ENCODE measurements at regions not wholly inside any gene's neighbourhood (a gene's known extent, or its start where the extent isn't known, plus 50 kb on each side); places are given as distances from the start of the nearest gene placed in this dataset.

DNA sequence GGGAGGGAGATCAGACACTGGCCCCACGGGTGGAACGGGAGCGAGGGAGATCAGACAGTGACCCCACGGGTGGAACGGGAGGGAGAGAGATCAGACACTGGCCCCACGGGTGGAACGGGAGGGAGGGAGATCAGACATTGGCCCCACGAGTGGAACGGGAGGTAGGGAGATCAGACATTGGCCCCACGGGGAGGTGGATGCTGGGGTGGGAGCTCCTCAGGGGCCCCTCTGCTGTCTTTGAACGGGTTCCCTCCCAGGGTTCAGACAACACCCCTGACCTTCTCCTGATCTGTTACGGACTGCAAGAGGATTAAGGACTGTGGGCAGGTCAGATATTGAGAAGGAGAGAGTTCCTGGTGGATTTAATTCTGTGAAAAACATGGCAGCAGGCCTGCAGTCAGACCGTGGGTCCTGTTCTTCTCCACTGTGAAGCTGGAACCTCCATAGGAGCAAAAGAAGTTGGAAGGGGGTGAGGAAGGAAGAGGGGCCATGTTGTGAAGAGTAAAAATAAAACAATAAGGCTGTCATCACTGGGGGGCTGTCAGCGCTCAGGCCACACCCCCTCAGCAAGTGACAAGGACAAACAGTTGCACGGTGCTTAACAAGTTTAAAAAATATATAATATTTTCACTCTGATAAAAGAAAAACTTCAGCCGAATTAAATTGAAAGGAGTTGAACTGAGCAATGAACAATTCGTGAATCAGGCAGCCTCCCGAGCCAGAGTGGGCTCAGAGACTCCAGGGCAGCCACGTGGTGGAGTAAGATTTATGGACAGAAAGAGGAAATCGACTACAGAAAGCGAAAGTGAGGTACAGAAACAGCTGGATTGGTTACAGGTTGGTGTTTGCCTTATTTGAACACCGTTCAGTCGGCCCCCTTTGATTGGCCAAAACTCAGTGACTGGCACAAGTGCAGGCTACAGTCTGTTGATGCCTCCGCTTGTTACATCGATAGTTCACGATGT, 348.7 kb upstream of the TNRC6C start:
- Histone ChIP-seq H3K18ac (ENCODE audit: extremely low read depth, low read length) (no peak overlapping the region), H3K79me1 (ENCODE audit: low read depth, low read length) (no peaks in the 10 kb centered on the region), H3K4me2 (ENCODE audit: insufficient read depth in 1 of 2, low read depth in 2 of 2, low read length in 2 of 2) (no peak overlapping the region), H4K5ac (ENCODE audit: insufficient read length, low read depth, low read length) (no peak overlapping the region), H4K20me1 (replicated peaks in 1 of 2; ENCODE audit: control insufficient read depth in 1 of 2, insufficient read depth in 2 of 2, low read length in 2 of 2) (no peaks in the 10 kb centered on the region), H2BK120ac (replicated peaks; ENCODE audit: low read depth, low read length) (no peak overlapping the region), H3K14ac (ENCODE audit: insufficient read length) (no peak overlapping the region), H3K4me3 (ENCODE audit: extremely low read depth in 1 of 4, insufficient read depth in 2 of 4, low read depth in 3 of 4, low read length in 4 of 4) (no peak overlapping the region), H2AK5ac (ENCODE audit: low read depth, low read length) (no peak overlapping the region), H3K79me2 (ENCODE audit: control insufficient read depth in 1 of 2, insufficient read depth in 2 of 2, low read length in 2 of 2) (no peaks in the 10 kb centered on the region), H2AFZ (ENCODE audit: low read length) (no peak overlapping the region), H3K23ac (ENCODE audit: insufficient read length) (no peak overlapping the region), H3K9me3 (ENCODE audit: insufficient read depth in 2 of 2, low read depth in 1 of 2, low read length in 1 of 2) (0 out of 4 replicates have a peak, but pooled peaks cover 0 to 3% of the 10 kb centered on the region in 2 experiments), H3K56ac (replicated peaks; ENCODE audit: insufficient read length, low read depth, low read length) (no peak overlapping the region), H2BK15ac (ENCODE audit: low read length) (no peak overlapping the region), H3K27me3 (replicated peaks in 1 of 4; ENCODE audit: control insufficient read depth in 3 of 4, extremely low read depth in 1 of 4, insufficient read depth in 3 of 4, low read length in 3 of 4) (no peaks in the 10 kb centered on the region), H3K4me1 (replicated peaks in 1 of 4; ENCODE audit: control insufficient read depth in 3 of 4, insufficient read depth in 4 of 4, low read length in 3 of 4) (no peaks in the 10 kb centered on the region; a peak in 3 of 7 replicates), H3K9ac (replicated peaks in 1 of 4; ENCODE audit: extremely low read depth in 1 of 4, low read depth in 3 of 4, low read length in 3 of 4) (no peak overlapping the region), H3K23me2 (ENCODE audit: low read depth, low read length) (no peaks in the 10 kb centered on the region), H4K91ac (replicated peaks; ENCODE audit: insufficient read length, low read length) (no peak overlapping the region), H4K8ac (ENCODE audit: extremely low read depth, insufficient read depth, low read length) (no peak overlapping the region), H3K36me3 (ENCODE audit: control insufficient read depth in 2 of 4, insufficient read depth in 4 of 4, low read length in 3 of 4) (no peaks in the 10 kb centered on the region), H3K27ac (ENCODE audit: low read depth, low read length) (no peak overlapping the region), H2BK5ac (ENCODE audit: low read depth, low read length) (no peak overlapping the region), H2BK20ac (ENCODE audit: low read length) (no peak overlapping the region), H3K4ac (replicated peaks; ENCODE audit: insufficient read length, low read depth, low read length) (no peak overlapping the region), H2BK12ac (ENCODE audit: low read depth, low read length) (no peak overlapping the region)
- DNase-seq (ENCODE audit: low read depth in 1 of 2, low spot score in 2 of 2) (peak in 1 of 2 experiments; percentile 28), FAIRE-seq (no peak)
- CTCF ChIA-PET (ENCODE audit: partially characterized antibody) = interaction anchor here (0.6 to 1.0 kb wide), 2 partner anchors 63 to 134 kb away, joined by 3 to 5 read pairs; no protein-coding TSS in a partner anchor
- POLR2A ChIA-PET (ENCODE audit: partially characterized antibody) = no interaction called here
- WGBS, 2 experiments (ENCODE audit: extremely low coverage in 1 of 2, insufficient coverage in 1 of 2, insufficient read length in 1 of 2, insufficient replicate concordance in 2 of 2, low coverage in 1 of 2, low lambda C conversion rate in 2 of 2, missing lambda C conversion rate in 1 of 2) = 88% methylated on average over 22 of the region's 26 CpGs; no CpG with 5 or more reads in 1 of the 2 experiments
- no peak for TF ChIP-seq GTF2F1 (IDR thresholded peaks at IDR 0.05; ENCODE audit: borderline replicate concordance, low read depth, low read length)
- TF ChIP-seq SP2 (IDR thresholded peaks at IDR 0.05; ENCODE audit: low read length) = no peak
- TF ChIP-seq CHD2 (IDR thresholded peaks at IDR 0.05; ENCODE audit: low read length) = no peak
- TF ChIP-seq, protein P1, sequence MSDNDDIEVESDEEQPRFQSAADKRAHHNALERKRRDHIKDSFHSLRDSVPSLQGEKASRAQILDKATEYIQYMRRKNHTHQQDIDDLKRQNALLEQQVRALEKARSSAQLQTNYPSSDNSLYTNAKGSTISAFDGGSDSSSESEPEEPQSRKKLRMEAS (IDR thresholded peaks at IDR 0.05) = no peak
- TF ChIP-seq EZH2 (IDR thresholded peaks at IDR 0.05; ENCODE audit: low read depth, low read length, severe bottlenecking) = no peak
- no peak for TF ChIP-seq CBX5 (IDR thresholded peaks at IDR 0.05; ENCODE audit: low read depth, low read length)
- TF ChIP-seq KDM1A (IDR thresholded peaks at IDR 0.05; ENCODE audit: borderline replicate concordance, low read length) = no peak
- TF ChIP-seq EGR1 (IDR thresholded peaks at IDR 0.05; ENCODE audit: borderline replicate concordance, low read depth, low read length) = no peak
- no peak for TF ChIP-seq E2F6 (IDR thresholded peaks at IDR 0.05)
- no peak for TF ChIP-seq SIN3A (conservative IDR thresholded peaks at IDR 0.05 in 1 of 2, IDR thresholded peaks at IDR 0.05 in 1 of 2; ENCODE audit: low read depth in 1 of 2, low read length in 2 of 2)
- TF ChIP-seq GABPA (IDR thresholded peaks at IDR 0.05; ENCODE audit: borderline replicate concordance, insufficient read depth, low read length) = no peak
